ENCODE measurements at regions not wholly inside any gene's neighbourhood (a gene's known extent, or its start where the extent isn't known, plus 50 kb on each side); places are given as distances from the start of the nearest gene placed in this dataset.

DNA sequence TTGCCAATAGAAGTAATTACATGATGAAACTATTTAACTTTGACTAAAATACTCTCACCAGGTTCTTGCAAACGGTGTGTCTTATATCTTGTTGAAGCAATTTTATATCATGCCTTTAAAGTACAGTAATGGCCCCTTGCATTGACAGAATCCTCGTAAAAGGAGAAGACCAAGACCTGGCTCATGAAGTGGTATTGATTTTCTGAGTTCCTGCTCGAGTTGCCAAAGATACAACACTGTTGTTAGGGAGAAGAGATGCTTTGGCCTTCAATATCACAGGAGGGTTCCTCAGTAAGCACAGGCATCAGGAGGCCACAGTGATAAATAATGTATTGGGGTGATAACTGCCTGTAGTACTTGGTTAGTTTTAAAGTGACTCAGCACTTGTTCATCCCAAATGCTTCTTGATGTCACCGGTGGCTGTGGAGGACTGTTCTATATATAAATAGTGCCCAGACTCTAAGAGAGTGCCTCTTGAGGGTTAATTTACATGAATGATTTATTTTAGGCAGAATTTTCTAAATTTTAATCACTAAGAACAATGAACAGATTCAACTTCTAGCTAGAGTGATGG, 571.7 kb upstream of the FANCL start:
- H3K4me3 ChIP-seq (ENCODE audit: insufficient read depth, low read length, poor library complexity, severe bottlenecking): no peak overlapping the region
- H3K9me2 ChIP-seq (replicated peaks; ENCODE audit: insufficient read depth, low read length): no peaks in the 10 kb centered on the region
- no peak overlapping the region for H3K4me2 ChIP-seq (ENCODE audit: low read depth, low read length, poor library complexity, severe bottlenecking)
- TF ChIP-seq, protein P1, sequence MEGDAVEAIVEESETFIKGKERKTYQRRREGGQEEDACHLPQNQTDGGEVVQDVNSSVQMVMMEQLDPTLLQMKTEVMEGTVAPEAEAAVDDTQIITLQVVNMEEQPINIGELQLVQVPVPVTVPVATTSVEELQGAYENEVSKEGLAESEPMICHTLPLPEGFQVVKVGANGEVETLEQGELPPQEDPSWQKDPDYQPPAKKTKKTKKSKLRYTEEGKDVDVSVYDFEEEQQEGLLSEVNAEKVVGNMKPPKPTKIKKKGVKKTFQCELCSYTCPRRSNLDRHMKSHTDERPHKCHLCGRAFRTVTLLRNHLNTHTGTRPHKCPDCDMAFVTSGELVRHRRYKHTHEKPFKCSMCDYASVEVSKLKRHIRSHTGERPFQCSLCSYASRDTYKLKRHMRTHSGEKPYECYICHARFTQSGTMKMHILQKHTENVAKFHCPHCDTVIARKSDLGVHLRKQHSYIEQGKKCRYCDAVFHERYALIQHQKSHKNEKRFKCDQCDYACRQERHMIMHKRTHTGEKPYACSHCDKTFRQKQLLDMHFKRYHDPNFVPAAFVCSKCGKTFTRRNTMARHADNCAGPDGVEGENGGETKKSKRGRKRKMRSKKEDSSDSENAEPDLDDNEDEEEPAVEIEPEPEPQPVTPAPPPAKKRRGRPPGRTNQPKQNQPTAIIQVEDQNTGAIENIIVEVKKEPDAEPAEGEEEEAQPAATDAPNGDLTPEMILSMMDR (IDR thresholded peaks at IDR 0.05; ENCODE audit: insufficient read depth, low read length, poor library complexity, severe bottlenecking): no peak
- TF ChIP-seq EZH2phosphoT487 (conservative IDR thresholded peaks at IDR 0.05; ENCODE audit: low read length): no peak
- H3K36me3 ChIP-seq (ENCODE audit: low read length): no peaks in the 10 kb centered on the region
- no peaks in the 10 kb centered on the region for H3K27me3 ChIP-seq (ENCODE audit: low read length)
- H3K9me3 ChIP-seq (ENCODE audit: insufficient read depth, low read length): no peaks in the 10 kb centered on the region
- H3F3A ChIP-seq (ENCODE audit: insufficient read depth): no peaks in the 10 kb centered on the region
- H2AFZ ChIP-seq (ENCODE audit: low read depth, low read length, severe bottlenecking): no peak overlapping the region
- H3K9ac ChIP-seq (ENCODE audit: low read length): no peak overlapping the region
- no peaks in the 10 kb centered on the region for H4K20me1 ChIP-seq (ENCODE audit: low read depth, low read length)
- no peak overlapping the region for H3K27ac ChIP-seq (ENCODE audit: low read depth, low read length)
- no peaks in the 10 kb centered on the region for H3K79me2 ChIP-seq (ENCODE audit: insufficient read depth, low read length)

GRCh38 chr2:58805126-58805525, 564.0 kb upstream of the FANCL start:
- TF ChIP-seq, protein P1 (IDR thresholded peaks at IDR 0.05; ENCODE audit: insufficient read depth, low read length, poor library complexity, severe bottlenecking): no peak
- no peak for TF ChIP-seq EZH2phosphoT487 (conservative IDR thresholded peaks at IDR 0.05; ENCODE audit: low read length)
- H3K9me2 ChIP-seq (replicated peaks; ENCODE audit: insufficient read depth, low read length): no peaks in the 10 kb centered on the region
- no peak overlapping the region for H3K27ac ChIP-seq (ENCODE audit: low read depth, low read length)
- no peak overlapping the region for H3K9ac ChIP-seq (ENCODE audit: low read length)
- H3K27me3 ChIP-seq (ENCODE audit: low read length): no peaks in the 10 kb centered on the region
- no peaks in the 10 kb centered on the region for H3F3A ChIP-seq (ENCODE audit: insufficient read depth)
- no peaks in the 10 kb centered on the region for H3K79me2 ChIP-seq (ENCODE audit: insufficient read depth, low read length)
- no peak overlapping the region for H3K4me2 ChIP-seq (ENCODE audit: low read depth, low read length, poor library complexity, severe bottlenecking)
- H3K4me3 ChIP-seq (ENCODE audit: insufficient read depth, low read length, poor library complexity, severe bottlenecking): no peak overlapping the region
- H4K20me1 ChIP-seq (ENCODE audit: low read depth, low read length): no peaks in the 10 kb centered on the region
- no peaks in the 10 kb centered on the region for H3K9me3 ChIP-seq (ENCODE audit: insufficient read depth, low read length)
- H3K36me3 ChIP-seq (ENCODE audit: low read length): no peaks in the 10 kb centered on the region
- H2AFZ ChIP-seq (ENCODE audit: low read depth, low read length, severe bottlenecking): no peak overlapping the region

DNA sequence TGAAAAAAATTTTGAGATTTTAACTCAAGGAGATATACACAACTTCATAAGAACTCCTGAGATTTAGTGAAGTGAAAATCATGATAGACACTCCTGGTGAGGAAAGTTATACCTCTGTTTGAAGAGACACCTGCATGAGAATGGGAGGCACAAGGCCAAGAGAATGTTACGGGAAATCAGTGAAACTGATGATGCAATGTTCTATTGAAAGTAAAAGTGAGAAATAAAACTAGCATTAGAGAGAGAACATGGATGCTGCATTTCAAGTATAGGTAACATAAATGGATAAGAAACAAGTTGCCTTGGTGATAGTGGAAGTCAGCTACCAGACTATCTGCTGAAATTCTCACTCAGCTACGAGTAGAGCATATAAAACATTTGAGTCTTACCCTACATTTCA, 562.1 kb upstream of the FANCL start:
- TF ChIP-seq, protein P1 (IDR thresholded peaks at IDR 0.05; ENCODE audit: insufficient read depth, low read length, poor library complexity, severe bottlenecking): no peak
- no peak for TF ChIP-seq EZH2phosphoT487 (conservative IDR thresholded peaks at IDR 0.05; ENCODE audit: low read length)
- Histone ChIP-seq H3K9ac (ENCODE audit: low read length) (no peak overlapping the region), H3F3A (ENCODE audit: insufficient read depth) (no peaks in the 10 kb centered on the region), H4K20me1 (ENCODE audit: low read depth, low read length) (no peaks in the 10 kb centered on the region), H3K4me3 (ENCODE audit: insufficient read depth, low read length, poor library complexity, severe bottlenecking) (no peak overlapping the region), H3K4me2 (ENCODE audit: low read depth, low read length, poor library complexity, severe bottlenecking) (no peak overlapping the region), H3K9me3 (ENCODE audit: insufficient read depth, low read length) (no peaks in the 10 kb centered on the region), H3K36me3 (ENCODE audit: low read length) (no peaks in the 10 kb centered on the region), H3K79me2 (ENCODE audit: insufficient read depth, low read length) (no peaks in the 10 kb centered on the region), H2AFZ (ENCODE audit: low read depth, low read length, severe bottlenecking) (no peak overlapping the region), H3K9me2 (replicated peaks; ENCODE audit: insufficient read depth, low read length) (no peaks in the 10 kb centered on the region), H3K27ac (ENCODE audit: low read depth, low read length) (no peak overlapping the region), H3K27me3 (ENCODE audit: low read length) (no peaks in the 10 kb centered on the region)
